ENCODE measurements at regions not wholly inside any gene's neighbourhood (a gene's known extent, or its start where the extent isn't known, plus 50 kb on each side); places are given as distances from the start of the nearest gene placed in this dataset.

GRCh38 chr6:4017058-4017739 lies 61.7 kb downstream of the FAM217A start:
- H3K4me3 ChIP-seq, result peak overlapping the region in 3 of 4 donors; percentile 57 to 83 (median 63)
- H3K27me3 ChIP-seq, result no peaks in the 10 kb centered on the region
- ATAC-seq (ENCODE audit: low FRiP score in 2 of 2), result no peak
- peak overlapping the region; percentile 93 to 100 (median 96) for H3K27ac ChIP-seq
- H3K4me1 ChIP-seq, result peaks cover 26 to 37% (median 32%) of the 10 kb centered on the region in 4 donors
- H3K36me3 ChIP-seq, result peaks cover 0 to 5% (median 0%) of the 10 kb centered on the region in 4 donors
- no peaks in the 10 kb centered on the region for H3K9me3 ChIP-seq
- no peak for DNase-seq
- 17 to 21% methylated on average over 2 of the region's 2 CpGs for WGBS, 2 donors
- no peak for TF ChIP-seq POLR2A (IDR thresholded peaks at IDR 0.05)
- TF ChIP-seq CTCF (IDR thresholded peaks at IDR 0.05), result no peak
- TF ChIP-seq POLR2AphosphoS5 (IDR thresholded peaks at IDR 0.05), result no peak
- no peak for TF ChIP-seq EP300 (IDR thresholded peaks at IDR 0.05)

GRCh38 chr6:4017834-4018170 lies 61.1 kb downstream of the FAM217A start:
- Histone ChIP-seq H3K4me3 (peak overlapping the region; percentile 44 to 83 (median 60)), H3K9me3 (no peaks in the 10 kb centered on the region), H3K27ac (peak overlapping the region; percentile 93 to 100 (median 96)), H3K4me1 (peaks cover 32 to 43% (median 38%) of the 10 kb centered on the region in 4 donors), H3K36me3 (peaks cover 0 to 5% (median 0%) of the 10 kb centered on the region in 4 donors), H3K27me3 (no peaks in the 10 kb centered on the region)
- TF ChIP-seq CTCF (IDR thresholded peaks at IDR 0.05), result no peak
- no peak for TF ChIP-seq EP300 (IDR thresholded peaks at IDR 0.05)
- no peak for TF ChIP-seq POLR2A (IDR thresholded peaks at IDR 0.05)
- ATAC-seq (ENCODE audit: low FRiP score in 2 of 2), result no peak
- no peak for DNase-seq
- WGBS, 2 donors, result 1% methylated on average over 9 of the region's 9 CpGs

- TF ChIP-seq CTCF (IDR thresholded peaks at IDR 0.05) (peak in 4 of 6 experiments; percentile 54 to 72 (median 60)), EP300 (IDR thresholded peaks at IDR 0.05) (peak in 1 of 4 donors; percentile 61), POLR2AphosphoS5 (IDR thresholded peaks at IDR 0.05) (peak; percentile 92 to 94), POLR2A (IDR thresholded peaks at IDR 0.05) (peak; percentile 41 to 93 (median 90))
- H3K4me1 ChIP-seq, result peaks cover 37 to 49% (median 44%) of the 10 kb centered on the region in 4 donors
- H3K4me3 ChIP-seq, result peak overlapping the region; percentile 44 to 83 (median 60)
- no peaks in the 10 kb centered on the region for H3K27me3 ChIP-seq
- H3K27ac ChIP-seq, result peak overlapping the region; percentile 93 to 100 (median 96)
- 0 to 1% methylated on average over 16 to 39 of the region's 62 CpGs for WGBS, 2 donors
- H3K9me3 ChIP-seq, result no peaks in the 10 kb centered on the region
- ATAC-seq (ENCODE audit: low FRiP score in 2 of 2), result peak; percentile 93 to 96
- peaks cover 0 to 5% (median 0%) of the 10 kb centered on the region in 4 donors for H3K36me3 ChIP-seq
- peak; percentile 94 to 95 for DNase-seq
These were observed 60.6 kb downstream of the FAM217A start for GRCh38 chr6:4018171-4018923.

Small RNAs in the stretch of these regions (small RNA-seq; reads per million reads assigned to genes)
- 0 reads per million in 4 donors for gene AL590004.1

Data from upper lobe of left lung (tissue), 6 donors.